Mucosa of gallbladder (tissue), 1 donor: ENCODE measurements at regions not wholly inside any gene's neighbourhood (a gene's known extent, or its start where the extent isn't known, plus 50 kb on each side); places are given as distances from the start of the nearest gene placed in this dataset.

Experiments used
- DNase-seq: peaks from one replicate; pipeline ENCODE4 v3.0.0-alpha.2; 2020; ENCODE audit warnings: low spot score
- donor health status: DM: no; HTN: no; CAD: no.

- no peak for DNase-seq
Observed at GRCh38 chr13:21960108-21960507, 289.2 kb downstream of the FGF9 start.

GRCh38 chr13:21964686-21965085, 293.8 kb downstream of the FGF9 start:
- no peak for DNase-seq

GRCh38 chr13:21965095-21965494, 294.2 kb downstream of the FGF9 start:
- DNase-seq: no peak

GRCh38 chr13:21966014-21966413, 295.1 kb downstream of the FGF9 start:
- DNase-seq: no peak

- no peak for DNase-seq
Observed at GRCh38 chr13:21967871-21968270, 297.0 kb downstream of the FGF9 start.

GRCh38 chr13:21970172-21970571, 299.3 kb downstream of the FGF9 start:
- DNase-seq: no peak

- DNase-seq: no peak
Observed at GRCh38 chr13:21970918-21971317, 300.0 kb downstream of the FGF9 start.

- no peak for DNase-seq
Observed at GRCh38 chr13:21971662-21972621, 301.1 kb downstream of the FGF9 start.

GRCh38 chr13:21973437-21974125, 302.7 kb downstream of the FGF9 start:
- no peak for DNase-seq

GRCh38 chr13:21974741-21975140, 303.9 kb downstream of the FGF9 start:
- DNase-seq: no peak

- no peak for DNase-seq
Observed at GRCh38 chr13:21976159-21976558, 305.3 kb downstream of the FGF9 start.

- DNase-seq: no peak
Observed at GRCh38 chr13:21979161-21979806, 308.4 kb downstream of the FGF9 start.

GRCh38 chr13:21980049-21980448, 309.2 kb downstream of the FGF9 start:
- DNase-seq: no peak

- DNase-seq: no peak
Observed at GRCh38 chr13:21984156-21984555, 313.3 kb downstream of the FGF9 start.

GRCh38 chr13:21986602-21987001, 315.7 kb downstream of the FGF9 start:
- peak; percentile 81 for DNase-seq

GRCh38 chr13:21987793-21988192, 316.9 kb downstream of the FGF9 start:
- DNase-seq: no peak

- DNase-seq: no peak
Observed at GRCh38 chr13:21988624-21989023, 317.8 kb downstream of the FGF9 start.

- peak; percentile 4 for DNase-seq
Observed at GRCh38 chr13:21996049-21996448, 325.2 kb downstream of the FGF9 start.

GRCh38 chr13:21997726-21998125, 326.9 kb downstream of the FGF9 start:
- no peak for DNase-seq

- peak; percentile 8 for DNase-seq
Observed at GRCh38 chr13:21998279-21998990, 327.6 kb downstream of the FGF9 start.

GRCh38 chr13:21999666-22000065, 328.8 kb downstream of the FGF9 start:
- DNase-seq: peak; percentile 4

- peak; percentile 6 for DNase-seq
Observed at GRCh38 chr13:22000191-22000590, 329.3 kb downstream of the FGF9 start.
